HCT116 (cell line): ENCODE measurements at regions not wholly inside any gene's neighbourhood (a gene's known extent, or its start where the extent isn't known, plus 50 kb on each side); places are given as distances from the start of the nearest gene placed in this dataset.

Source experiments
- CTCF ChIP-seq, 3 experiments: fragments of 200-600 bp in 1 of 3; sonication (generic) in 1 of 3; IDR thresholded peaks in 2 of 3; conservative IDR thresholded peaks in 1 of 3; 2 replicates each; pipeline ENCODE4 v1.5.1; 2012 to 2017; ENCODE audit warnings: low read depth in 2 of 3, low read length in 2 of 3, antibody characterized with exemption in 1 of 3, borderline replicate concordance in 1 of 3, control low read depth in 1 of 3, mild to moderate bottlenecking in 1 of 3, mixed read lengths in 1 of 3, mixed run types in 1 of 3, moderate library complexity in 1 of 3; ENCODE audit not compliant: insufficient read depth in 1 of 3
- ELF1 ChIP-seq: IDR thresholded peaks from 2 replicates; pipeline ENCODE4 v1.6.1; 2012; ENCODE audit warnings: low read depth, borderline replicate concordance
- EZH2phosphoT487 ChIP-seq: fragments of 200-600 bp; IDR thresholded peaks from 2 replicates; pipeline ENCODE4 v1.6.1; 2018; ENCODE audit warnings: antibody characterized with exemption, borderline replicate concordance
- JUND ChIP-seq: IDR thresholded peaks from 2 replicates; pipeline ENCODE4 v1.6.1; 2012
- POLR2A ChIP-seq: IDR thresholded peaks from 2 replicates; pipeline ENCODE4 v1.7.0; 2011; ENCODE audit warnings: borderline replicate concordance; ENCODE audit not compliant: insufficient read depth, insufficient read length; ENCODE audit errors: extremely low read depth
- POLR2AphosphoS5 ChIP-seq: IDR thresholded peaks from 2 replicates; pipeline ENCODE4 v1.6.1; 2011; ENCODE audit warnings: mild to moderate bottlenecking, low read depth, low read length, moderate library complexity
- REST ChIP-seq: IDR thresholded peaks from 2 replicates; pipeline ENCODE4 v1.6.1; 2012; ENCODE audit warnings: low read depth
- ZFX ChIP-seq: fragments of 450-650 bp; IDR thresholded peaks from 2 replicates; pipeline ENCODE4 v1.6.1; 2017

- TF ChIP-seq CTCF (IDR thresholded peaks at IDR 0.05 in 2 of 3, conservative IDR thresholded peaks at IDR 0.05 in 1 of 3; ENCODE audit: borderline replicate concordance in 1 of 3, insufficient read depth in 1 of 3, low read depth in 2 of 3, low read length in 2 of 3) (no peak), JUND (no peak), REST (no peak), POLR2AphosphoS5 (no peak), POLR2A (no peak), ZFX (no peak), EZH2phosphoT487 (no peak), ELF1 (no peak)
Observed at GRCh38 chr16:55088098-55088497, 157.4 kb downstream of the IRX5 start.
